Gastroesophageal sphincter (tissue), 2 donors: ENCODE measurements at regions not wholly inside any gene's neighbourhood (a gene's known extent, or its start where the extent isn't known, plus 50 kb on each side); places are given as distances from the start of the nearest gene placed in this dataset.

Experiments
- EP300 ChIP-seq: sonication (generic); formaldehyde crosslinking; IDR thresholded peaks from one replicate; pipeline ENCODE4 v1.6.1; 2017; ENCODE audit warnings: antibody characterized with exemption, mild to moderate bottlenecking
- POLR2AphosphoS5 ChIP-seq: sonication (generic); formaldehyde crosslinking; IDR thresholded peaks from one replicate; pipeline ENCODE4 v1.6.1; 2017; ENCODE audit warnings: antibody characterized with exemption

DNA sequence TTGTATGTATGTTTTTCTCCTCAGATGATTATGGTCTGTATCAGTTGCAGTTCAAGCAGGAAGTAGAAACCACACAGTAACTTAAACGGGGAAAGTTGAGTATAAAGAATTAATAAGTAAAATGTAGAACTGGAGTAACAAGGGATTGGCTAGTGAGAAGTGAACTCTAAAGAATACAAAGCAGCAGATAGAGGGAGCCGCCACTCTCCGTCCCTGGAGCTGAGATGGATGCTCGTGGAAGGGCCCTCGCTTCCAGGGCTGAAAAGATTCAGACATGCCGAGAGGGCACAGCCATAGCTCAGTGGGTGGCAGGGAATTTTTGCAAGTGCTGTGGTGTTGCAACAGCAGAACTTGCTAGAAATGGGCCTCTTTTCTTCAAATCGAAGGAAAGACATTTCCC lies 155.8 kb downstream of the COL6A3 start:
- TF ChIP-seq POLR2AphosphoS5 (no peak), EP300 (no peak)
